ENCODE measurements at regions not wholly inside any gene's neighbourhood (a gene's known extent, or its start where the extent isn't known, plus 50 kb on each side); places are given as distances from the start of the nearest gene placed in this dataset.

- H3K27ac ChIP-seq, result no peak overlapping the region
- H3K27me3 ChIP-seq, result no peaks in the 10 kb centered on the region
- no peak overlapping the region for H3K4me3 ChIP-seq (replicated peaks in 1 of 3)
- H3K36me3 ChIP-seq, result no peaks in the 10 kb centered on the region
- no peak for DNase-seq
- H3K4me1 ChIP-seq, result no peaks in the 10 kb centered on the region
- intact Hi-C loops (cut with DNase I), result no loop called here
- TF ChIP-seq POLR2A (IDR thresholded peaks at IDR 0.05) (no peak), CTCF (IDR thresholded peaks at IDR 0.05) (no peak)
- H3K9me3 ChIP-seq, result no peaks in the 10 kb centered on the region
These were observed 490.2 kb downstream of the PRR16 start for GRCh38 chr5:120954255-120954654.

GRCh38 chr5:120955795-120956194, 491.7 kb downstream of the PRR16 start:
- no peaks in the 10 kb centered on the region for H3K4me1 ChIP-seq
- no peak overlapping the region for H3K27ac ChIP-seq
- no peaks in the 10 kb centered on the region for H3K36me3 ChIP-seq
- no peaks in the 10 kb centered on the region for H3K9me3 ChIP-seq
- no peaks in the 10 kb centered on the region for H3K27me3 ChIP-seq
- no peak for DNase-seq
- intact Hi-C loops (cut with DNase I), result no loop called here
- TF ChIP-seq CTCF (IDR thresholded peaks at IDR 0.05) (no peak), POLR2A (IDR thresholded peaks at IDR 0.05) (no peak)
- no peak overlapping the region for H3K4me3 ChIP-seq (replicated peaks in 1 of 3)

- no peak for DNase-seq
These were observed 494.9 kb downstream of the PRR16 start for GRCh38 chr5:120958877-120959485.

GRCh38 chr5:120960510-120960909, 496.4 kb downstream of the PRR16 start:
- H3K9me3 ChIP-seq, result no peaks in the 10 kb centered on the region
- no peak overlapping the region for H3K4me3 ChIP-seq (replicated peaks in 1 of 3)
- intact Hi-C loops (cut with DNase I), result no loop called here
- no peak overlapping the region for H3K27ac ChIP-seq
- H3K4me1 ChIP-seq, result no peaks in the 10 kb centered on the region
- no peak for DNase-seq
- no peaks in the 10 kb centered on the region for H3K27me3 ChIP-seq
- no peak for TF ChIP-seq CTCF (IDR thresholded peaks at IDR 0.05)
- no peak for TF ChIP-seq POLR2A (IDR thresholded peaks at IDR 0.05)
- WGBS, 2 donors, result 67% methylated on average over 1 of the region's 1 CpG
- no peaks in the 10 kb centered on the region for H3K36me3 ChIP-seq

More at GRCh38 chr5:120958877-120959485, 494.9 kb downstream of the PRR16 start:
- Histone ChIP-seq H3K27ac (no peak overlapping the region), H3K4me1 (no peaks in the 10 kb centered on the region), H3K27me3 (no peaks in the 10 kb centered on the region), H3K36me3 (no peaks in the 10 kb centered on the region), H3K9me3 (no peaks in the 10 kb centered on the region), H3K4me3 (replicated peaks in 1 of 3) (no peak overlapping the region)
- 86 to 87% methylated on average over 7 of the region's 7 CpGs for WGBS, 2 donors
- intact Hi-C loops (cut with DNase I), result no loop called here
- TF ChIP-seq POLR2A (IDR thresholded peaks at IDR 0.05) (no peak), CTCF (IDR thresholded peaks at IDR 0.05) (no peak)

- intact Hi-C loops (cut with DNase I), result no loop called here
- TF ChIP-seq CTCF (IDR thresholded peaks at IDR 0.05) (no peak), POLR2A (IDR thresholded peaks at IDR 0.05) (no peak)
- Histone ChIP-seq H3K4me1 (no peaks in the 10 kb centered on the region), H3K36me3 (no peaks in the 10 kb centered on the region), H3K27me3 (no peaks in the 10 kb centered on the region), H3K27ac (no peak overlapping the region), H3K4me3 (replicated peaks in 1 of 3) (no peak overlapping the region), H3K9me3 (no peaks in the 10 kb centered on the region)
- no peak for DNase-seq
These were observed 503.3 kb downstream of the PRR16 start for GRCh38 chr5:120967366-120967765.

Measured in thyroid gland (tissue), 4 donors.